Right lobe of liver (tissue), 4 donors: ENCODE measurements at regions not wholly inside any gene's neighbourhood (a gene's known extent, or its start where the extent isn't known, plus 50 kb on each side); places are given as distances from the start of the nearest gene placed in this dataset.

Experiments
- CTCF ChIP-seq, 4 donors: fragments of 200-600 bp in 3 of 4; fragments of 450-650 bp in 1 of 4; IDR thresholded peaks; one replicate each; pipeline versions ENCODE4 v1.5.1 to v1.8.0; 2016 to 2022; ENCODE audit warnings: antibody characterized with exemption in 4 of 4, mild to moderate bottlenecking in 2 of 4
- POLR2A ChIP-seq: fragments of 450-650 bp; IDR thresholded peaks from one replicate; pipeline ENCODE4 v1.6.1; 2017; ENCODE audit warnings: antibody characterized with exemption, mild to moderate bottlenecking
- donor health status: DM: no; HTN: no; CAD: no.
- donor health status: DM: no; HTN: no; CAD: no.
- donor health status: DM: no; HTN: yes; CAD: no.

DNA sequence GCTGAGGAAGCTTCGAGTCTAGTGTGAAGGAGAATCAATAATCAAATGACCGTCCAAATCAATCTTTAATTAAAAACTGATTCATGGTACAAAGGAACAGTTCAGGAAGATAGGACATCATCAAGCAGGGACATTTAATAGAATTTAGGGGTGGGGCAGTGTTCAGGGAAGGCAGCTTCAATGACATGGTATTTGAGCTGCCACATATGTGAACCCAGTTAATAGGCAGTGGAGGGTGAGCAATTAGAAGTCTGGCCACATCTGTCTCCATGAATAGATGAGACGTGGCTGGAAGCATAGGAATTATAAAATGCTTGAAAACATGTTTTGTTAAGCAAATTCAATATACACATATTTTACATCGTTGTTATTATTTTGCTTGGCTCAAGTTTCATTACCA is 362.7 kb downstream of the PRDM2 start:
- no peak for TF ChIP-seq CTCF (IDR thresholded peaks at IDR 0.05)
- TF ChIP-seq POLR2A: no peak
